ENCODE measurements at regions not wholly inside any gene's neighbourhood (a gene's known extent, or its start where the extent isn't known, plus 50 kb on each side); places are given as distances from the start of the nearest gene placed in this dataset.

DNA sequence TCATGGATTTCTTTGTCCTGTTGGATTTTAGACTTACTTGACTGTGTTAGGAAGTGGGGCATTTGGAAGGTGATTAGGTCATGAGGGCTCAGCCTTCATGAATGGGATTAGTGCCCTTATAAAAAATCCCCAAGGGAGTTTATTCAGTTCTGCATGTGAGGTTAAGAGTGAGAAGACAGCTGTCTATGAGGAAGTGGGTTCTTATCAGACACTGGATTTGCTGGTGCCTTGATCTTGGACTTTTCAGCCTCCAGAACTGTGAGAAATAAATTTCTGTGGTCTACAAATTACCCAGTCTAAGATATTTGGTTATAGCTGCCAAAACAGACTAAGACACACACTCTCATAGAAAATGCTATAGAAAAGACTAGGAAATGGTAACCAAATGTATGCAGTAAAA lies 724.7 kb upstream of the FZD8 start:
- intact Hi-C loops (cut with DNase I) = no loop called here
- H3K4me1 ChIP-seq = no peaks in the 10 kb centered on the region
- TF ChIP-seq, protein P1, sequence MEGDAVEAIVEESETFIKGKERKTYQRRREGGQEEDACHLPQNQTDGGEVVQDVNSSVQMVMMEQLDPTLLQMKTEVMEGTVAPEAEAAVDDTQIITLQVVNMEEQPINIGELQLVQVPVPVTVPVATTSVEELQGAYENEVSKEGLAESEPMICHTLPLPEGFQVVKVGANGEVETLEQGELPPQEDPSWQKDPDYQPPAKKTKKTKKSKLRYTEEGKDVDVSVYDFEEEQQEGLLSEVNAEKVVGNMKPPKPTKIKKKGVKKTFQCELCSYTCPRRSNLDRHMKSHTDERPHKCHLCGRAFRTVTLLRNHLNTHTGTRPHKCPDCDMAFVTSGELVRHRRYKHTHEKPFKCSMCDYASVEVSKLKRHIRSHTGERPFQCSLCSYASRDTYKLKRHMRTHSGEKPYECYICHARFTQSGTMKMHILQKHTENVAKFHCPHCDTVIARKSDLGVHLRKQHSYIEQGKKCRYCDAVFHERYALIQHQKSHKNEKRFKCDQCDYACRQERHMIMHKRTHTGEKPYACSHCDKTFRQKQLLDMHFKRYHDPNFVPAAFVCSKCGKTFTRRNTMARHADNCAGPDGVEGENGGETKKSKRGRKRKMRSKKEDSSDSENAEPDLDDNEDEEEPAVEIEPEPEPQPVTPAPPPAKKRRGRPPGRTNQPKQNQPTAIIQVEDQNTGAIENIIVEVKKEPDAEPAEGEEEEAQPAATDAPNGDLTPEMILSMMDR (IDR thresholded peaks at IDR 0.05) = no peak
- H3K27ac ChIP-seq = no peak overlapping the region
- H3K27me3 ChIP-seq = no peaks in the 10 kb centered on the region
- H3K36me3 ChIP-seq = no peaks in the 10 kb centered on the region
- peaks cover 0 to 6% (median 0%) of the 10 kb centered on the region in 11 donors for H3K9me3 ChIP-seq
- no peak for DNase-seq
- H3K4me3 ChIP-seq = no peak overlapping the region
- ATAC-seq = no peak

DNA sequence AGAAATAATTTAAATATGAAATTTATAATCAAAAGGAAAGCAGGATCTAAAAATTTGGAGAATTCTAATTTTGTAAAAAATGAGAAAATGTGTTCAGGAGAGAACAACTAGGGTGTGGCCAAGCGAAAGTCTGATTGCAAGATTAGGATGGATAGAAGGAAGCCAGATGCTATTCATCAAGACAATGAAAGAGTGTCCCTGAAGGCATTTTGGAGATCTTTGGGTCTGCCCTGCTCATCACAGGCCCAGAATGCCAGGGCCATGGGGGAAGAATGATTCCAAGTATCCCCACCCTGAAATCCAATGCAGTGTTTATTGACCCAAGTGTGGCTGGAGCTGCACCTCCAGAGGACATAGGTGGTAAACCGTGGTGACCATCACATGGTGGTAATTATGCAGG lies 724.0 kb upstream of the FZD8 start:
- 93 to 94% methylated on average over 2 of the region's 2 CpGs for WGBS, 2 donors
- Histone ChIP-seq H3K4me1 (no peaks in the 10 kb centered on the region), H3K27ac (no peak overlapping the region), H3K9me3 (peaks cover 0 to 6% (median 0%) of the 10 kb centered on the region in 11 donors), H3K36me3 (no peaks in the 10 kb centered on the region), H3K4me3 (no peak overlapping the region), H3K27me3 (no peaks in the 10 kb centered on the region)
- TF ChIP-seq, protein P1 (IDR thresholded peaks at IDR 0.05) = no peak
- intact Hi-C loops (cut with DNase I) = no loop called here
- ATAC-seq (no peak), DNase-seq (no peak)

DNA sequence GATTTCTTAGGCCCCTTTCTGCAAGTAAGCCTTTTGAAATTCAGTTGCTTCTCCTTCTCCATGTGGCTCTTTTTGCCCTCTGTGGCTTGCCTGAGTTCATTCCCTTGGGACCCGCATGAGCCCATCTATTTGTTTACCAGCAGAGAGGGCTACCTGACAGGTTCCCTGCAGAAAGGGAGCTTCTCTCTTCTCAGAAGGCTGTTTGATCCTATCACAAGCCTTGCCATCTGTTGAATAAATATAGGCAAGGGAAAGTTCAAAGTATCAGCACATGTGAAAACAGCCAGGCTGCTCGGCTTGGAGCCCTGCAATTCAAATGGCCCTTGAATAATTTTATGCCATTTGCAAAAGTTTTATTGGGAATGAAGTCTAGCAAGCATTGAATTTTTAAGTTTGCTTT lies 720.2 kb upstream of the FZD8 start:
- 79 to 90% methylated on average over 2 of the region's 2 CpGs for WGBS, 2 donors
- H3K27ac ChIP-seq = no peak overlapping the region
- intact Hi-C loops (cut with DNase I) = no loop called here
- H3K36me3 ChIP-seq = no peaks in the 10 kb centered on the region
- H3K9me3 ChIP-seq = peaks cover 0 to 6% (median 0%) of the 10 kb centered on the region in 11 donors
- H3K4me1 ChIP-seq = no peaks in the 10 kb centered on the region
- no peak for ATAC-seq
- TF ChIP-seq, protein P1 (IDR thresholded peaks at IDR 0.05) = no peak
- H3K4me3 ChIP-seq = no peak overlapping the region
- H3K27me3 ChIP-seq = no peaks in the 10 kb centered on the region
- DNase-seq = no peak

DNA sequence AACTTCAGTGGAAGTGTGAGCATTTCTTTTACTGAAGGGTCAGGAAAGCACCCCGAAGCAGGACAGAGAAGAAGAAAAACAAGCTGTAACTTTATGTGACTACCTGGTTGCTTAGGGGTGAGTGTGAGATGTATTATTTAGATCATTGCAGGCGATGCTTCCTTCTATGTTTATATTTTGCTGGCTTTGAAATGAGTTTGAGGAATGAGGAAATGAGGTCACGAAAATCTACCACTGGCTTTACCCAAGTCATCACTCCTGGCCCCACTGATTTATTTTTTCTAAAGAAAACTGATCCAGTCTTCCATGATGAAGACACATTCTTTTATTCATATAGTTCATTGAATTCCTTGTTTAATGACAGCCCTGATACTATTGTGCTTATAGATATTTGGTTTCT lies 716.6 kb upstream of the FZD8 start:
- intact Hi-C loops (cut with DNase I) = no loop called here

More for the DNA sequence above, 716.6 kb upstream of the FZD8 start:
- Histone ChIP-seq H3K27me3 (no peaks in the 10 kb centered on the region), H3K27ac (no peak overlapping the region), H3K36me3 (no peaks in the 10 kb centered on the region), H3K9me3 (no peaks in the 10 kb centered on the region), H3K4me1 (no peaks in the 10 kb centered on the region), H3K4me3 (no peak overlapping the region)
- WGBS, 2 donors = 94% methylated on average over 3 of the region's 3 CpGs
- ATAC-seq (no peak), DNase-seq (no peak)
- TF ChIP-seq, protein P1 (IDR thresholded peaks at IDR 0.05) = no peak

Data from heart right ventricle (tissue), 16 donors.